HepG2 (cell line): ENCODE measurements at regions not wholly inside any gene's neighbourhood (a gene's known extent, or its start where the extent isn't known, plus 50 kb on each side); places are given as distances from the start of the nearest gene placed in this dataset.

Experiments used
- ATAC-seq: fragments of 200-7000 bp; cut with Tn5 transposase; 3 replicates; pipeline ENCODE4 v1.9.1; 2020; ENCODE audit warnings: mild to moderate bottlenecking, moderate library complexity
- BruUV-seq: library from RNA; stranded (reverse); fragments of 400-500 nt; replicated peaks from 2 replicates; lab custom pipeline; 2021; lab: Mats Ljungman, UMichigan
- CTCF ChIA-PET: fragments of 300-600 bp; formaldehyde crosslinking; extraction: SDS; loops from one replicate; lab custom pipeline; 2021; ENCODE audit warnings: low total read pairs, inconsistent platforms, low intra/inter-chr PET ratio; lab: Yijun Ruan, JAX
- POLR2A ChIA-PET: fragments of 350-600 bp; sonication (Branson Sonifier 250); formaldehyde crosslinking; loops from one replicate; lab custom pipeline; 2020; ENCODE audit warnings: antibody characterized with exemption, inconsistent platforms; lab: Yijun Ruan, JAX
- DNase-seq: peaks from one replicate; pipeline ENCODE4 v3.0.0-alpha.2; 2015; ENCODE audit warnings: low spot score
- FAIRE-seq: peaks from 3 replicates; lab custom pipeline; 2011; peaks lifted over from hg19 to GRCh38; lab: Jason Lieb, UNC
- H2AFZ ChIP-seq: one replicate; pipeline ENCODE4 v1.6.1; 2011; ENCODE audit warnings: low read length, inconsistent platforms
- H3K27ac ChIP-seq: fragments of 300-600 bp; 3 replicates; pipeline ENCODE4 v1.8.0; 2011; ENCODE audit warnings: mixed run types, mild to moderate bottlenecking, mixed read lengths, low read length, inconsistent platforms; ENCODE audit not compliant: insufficient read depth; ENCODE audit errors: extremely low read length
- H3K27me3 ChIP-seq, 2 experiments: fragments of 200-600 bp in 1 of 2; 2 replicates in 1 of 2; 3 replicates in 1 of 2; pipeline versions ENCODE4 v1.6.0 to v1.8.0; 2011; ENCODE audit warnings: low read length in 2 of 2, mild to moderate bottlenecking in 2 of 2, moderate library complexity in 2 of 2, inconsistent platforms in 1 of 2; ENCODE audit not compliant: insufficient read depth in 2 of 2, control insufficient read depth in 1 of 2
- H3K36me3 ChIP-seq, 2 experiments: fragments of 200-600 bp in 1 of 2; replicated peaks in 1 of 2; 2 replicates in 1 of 2; 3 replicates in 1 of 2; pipeline versions ENCODE4 v1.5.1 to v1.8.0; 2011; ENCODE audit warnings: low read length in 2 of 2, inconsistent platforms in 1 of 2; ENCODE audit not compliant: insufficient read depth in 2 of 2, control insufficient read depth in 1 of 2
- H3K4me1 ChIP-seq: 2 replicates; pipeline ENCODE4 v1.5.1; 2012; ENCODE audit warnings: low read length, inconsistent platforms; ENCODE audit not compliant: insufficient read depth
- H3K4me2 ChIP-seq: 2 replicates; pipeline ENCODE4 v1.6.0; 2011; ENCODE audit warnings: low read depth, low read length, inconsistent platforms
- H3K4me3 ChIP-seq, 3 experiments: fragments of 200-600 bp in 1 of 3; sonication (generic), shearing (Covaris generic) in 1 of 3; replicated peaks in 1 of 3; 2 replicates each; pipeline ENCODE4 v1.5.1; 2011 to 2016; ENCODE audit warnings: low read length in 3 of 3, inconsistent platforms in 2 of 3, low read depth in 2 of 3, mild to moderate bottlenecking in 2 of 3, control low read depth in 1 of 3, mixed read lengths in 1 of 3; ENCODE audit not compliant: insufficient read depth in 1 of 3
- H3K79me2 ChIP-seq: one replicate; pipeline ENCODE4 v1.6.1; 2011; ENCODE audit warnings: low read length, inconsistent platforms; ENCODE audit not compliant: insufficient read depth
- H3K9ac ChIP-seq: 2 replicates; pipeline ENCODE4 v1.6.0; 2011; ENCODE audit warnings: mild to moderate bottlenecking, low read depth, low read length, inconsistent platforms; ENCODE audit not compliant: insufficient read depth
- H3K9me3 ChIP-seq: 2 replicates; pipeline ENCODE4 v1.5.1; 2012; ENCODE audit warnings: mild to moderate bottlenecking, low read length
- H4K20me1 ChIP-seq: 2 replicates; pipeline ENCODE4 v1.6.0; 2011; ENCODE audit warnings: inconsistent platforms, mild to moderate bottlenecking, low read length, moderate library complexity; ENCODE audit not compliant: insufficient read depth
- ESRRA ChIP-seq: sonication (generic); formaldehyde crosslinking; IDR thresholded peaks from 2 replicates; pipeline ENCODE4 v1.5.1; 2020; ENCODE audit warnings: mild to moderate bottlenecking, low read depth, missing genetic modification reagents
- HMG20B ChIP-seq: conservative IDR thresholded peaks from 2 replicates; pipeline ENCODE4 v1.6.1; 2016; ENCODE audit warnings: missing genetic modification reagents, missing compliant biosample characterization
- JUN ChIP-seq: sonication (generic); formaldehyde crosslinking; IDR thresholded peaks from 2 replicates; pipeline ENCODE4 v1.4.0; 2020; ENCODE audit warnings: mild to moderate bottlenecking, missing genetic modification reagents
- STAG1 ChIP-seq: sonication (generic); formaldehyde crosslinking; IDR thresholded peaks from 2 replicates; pipeline ENCODE4 v1.4.0; 2020; ENCODE audit warnings: missing genetic modification reagents
- ZFX ChIP-seq: sonication (generic); formaldehyde crosslinking; IDR thresholded peaks from 2 replicates; pipeline ENCODE4 v1.4.0; 2020; ENCODE audit warnings: mild to moderate bottlenecking, low read depth, missing genetic modification reagents, moderate library complexity
- ZNF564 ChIP-seq: sonication (generic); formaldehyde crosslinking; IDR thresholded peaks from 2 replicates; pipeline ENCODE4 v1.8.1; 2023; ENCODE audit warnings: mild to moderate bottlenecking, missing genetic modification reagents
- WGBS: methylation state at CpG from one replicate; pipeline ENCODE4 v1.1.6; 2017; ENCODE audit warnings: low lambda C conversion rate; 5-methylcytosine and 5-hydroxymethylcytosine counted together
- in situ Hi-C: cut with HindIII; loops from 2 replicates; pipeline ENCODE4 v1.10.0; 2017; ENCODE audit warnings: low pct_unique_long_range_greater_than_20kb; ENCODE audit not compliant: extremely low pct_ligation_motif_present
- intact Hi-C: fragments of 100-400 bp; cut with micrococcal nuclease; formaldehyde crosslinking; loops from one replicate; pipeline ENCODE4 v1.10.0; 2022; ENCODE audit not compliant: unreplicated experiment
- TF ChIP-seq, protein P1 (sequence below): sonication (generic); formaldehyde crosslinking; IDR thresholded peaks from 2 replicates; pipeline ENCODE4 v1.4.0; 2020; ENCODE audit warnings: missing genetic modification reagents, borderline replicate concordance
- TF ChIP-seq, protein P2 (sequence below): sonication (generic); formaldehyde crosslinking; IDR thresholded peaks from 2 replicates; pipeline ENCODE4 v1.4.0; 2020; ENCODE audit warnings: mild to moderate bottlenecking, missing genetic modification reagents
- TF ChIP-seq, protein P3 (sequence below): IDR thresholded peaks from 2 replicates; pipeline ENCODE4 v1.4.0; 2020; ENCODE audit warnings: mild to moderate bottlenecking, missing genetic modification reagents

DNA sequence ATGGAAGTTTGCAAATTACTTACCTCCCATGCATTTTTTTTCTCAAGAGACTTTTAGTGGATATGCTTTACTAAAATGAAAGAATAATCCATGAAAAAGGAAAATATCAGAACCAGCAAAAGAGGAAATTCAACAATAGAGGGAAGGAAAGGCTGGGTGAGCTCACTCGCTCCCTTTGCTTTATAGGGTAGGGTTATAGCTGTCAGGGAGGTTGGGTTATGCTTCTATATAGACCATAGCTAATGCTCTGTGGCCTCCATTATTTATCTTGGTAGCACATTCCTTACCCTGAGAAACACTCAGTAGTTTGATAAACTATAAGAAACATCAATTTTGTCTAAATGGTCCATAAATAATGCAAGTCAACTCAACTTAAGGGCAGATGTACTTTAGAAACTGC is 215.9 kb upstream of the FAR2 start (continued):
- TF ChIP-seq, protein P1, sequence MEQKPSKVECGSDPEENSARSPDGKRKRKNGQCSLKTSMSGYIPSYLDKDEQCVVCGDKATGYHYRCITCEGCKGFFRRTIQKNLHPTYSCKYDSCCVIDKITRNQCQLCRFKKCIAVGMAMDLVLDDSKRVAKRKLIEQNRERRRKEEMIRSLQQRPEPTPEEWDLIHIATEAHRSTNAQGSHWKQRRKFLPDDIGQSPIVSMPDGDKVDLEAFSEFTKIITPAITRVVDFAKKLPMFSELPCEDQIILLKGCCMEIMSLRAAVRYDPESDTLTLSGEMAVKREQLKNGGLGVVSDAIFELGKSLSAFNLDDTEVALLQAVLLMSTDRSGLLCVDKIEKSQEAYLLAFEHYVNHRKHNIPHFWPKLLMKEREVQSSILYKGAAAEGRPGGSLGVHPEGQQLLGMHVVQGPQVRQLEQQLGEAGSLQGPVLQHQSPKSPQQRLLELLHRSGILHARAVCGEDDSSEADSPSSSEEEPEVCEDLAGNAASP (CRISPR knock-in tag), result no peak
- TF ChIP-seq ESRRA (CRISPR knock-in tag), result no peak
- no peak for TF ChIP-seq STAG1 (CRISPR knock-in tag)

DNA sequence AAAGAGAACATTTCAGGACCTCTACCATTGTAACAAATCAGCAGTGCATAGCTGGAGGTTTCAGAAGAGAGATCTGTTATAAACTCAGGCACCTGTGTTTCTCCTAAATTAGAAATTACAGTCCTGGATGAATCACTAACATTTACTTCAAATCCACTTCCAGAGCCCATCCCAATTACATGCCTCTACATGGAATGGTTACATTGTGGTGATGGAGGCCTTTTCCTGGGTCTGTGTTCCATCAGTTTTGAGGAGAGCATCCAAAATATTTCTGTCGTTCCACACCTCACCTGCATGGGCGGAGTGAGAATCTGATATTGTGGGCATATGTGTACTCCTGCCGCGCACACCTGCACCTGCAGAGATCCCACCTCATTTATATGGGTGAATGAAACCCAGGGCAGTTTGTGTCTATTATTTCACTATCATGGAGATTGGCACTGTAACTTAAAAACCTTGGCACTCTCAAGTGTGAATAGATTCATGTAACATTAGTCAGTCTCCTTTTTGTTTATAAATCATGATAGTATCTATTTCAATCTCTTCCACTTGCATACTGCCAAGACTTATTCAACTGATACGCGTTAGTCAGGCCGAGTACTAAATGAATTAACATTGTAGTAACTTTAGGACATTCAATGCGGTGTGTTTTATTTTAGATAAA is 215.1 kb upstream of the FAR2 start:
- WGBS, result 19% methylated on average over 6 of the region's 8 CpGs

DNA sequence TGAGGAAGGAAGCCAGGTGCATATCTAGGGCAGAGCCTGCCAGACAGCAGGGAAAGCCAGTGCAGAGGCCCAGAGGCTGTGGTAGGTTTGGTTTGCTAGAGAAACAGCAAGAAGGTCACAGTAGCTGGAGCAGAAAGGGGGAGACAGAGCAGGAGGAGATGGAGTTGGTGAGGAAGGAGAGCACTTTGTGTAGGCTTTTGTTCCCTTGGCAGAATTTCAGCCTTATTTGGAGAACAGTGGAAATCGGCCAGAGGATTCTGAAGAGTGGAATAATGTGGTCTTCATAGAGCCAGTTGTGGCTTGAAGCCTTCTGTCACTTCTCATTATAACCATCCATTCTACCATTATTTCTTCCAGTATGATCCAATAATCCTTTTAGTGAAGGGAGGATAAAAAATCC is 212.9 kb upstream of the FAR2 start:
- H3K4me2 ChIP-seq, result no peak overlapping the region
- no peak for FAIRE-seq
- TF ChIP-seq, protein P2, sequence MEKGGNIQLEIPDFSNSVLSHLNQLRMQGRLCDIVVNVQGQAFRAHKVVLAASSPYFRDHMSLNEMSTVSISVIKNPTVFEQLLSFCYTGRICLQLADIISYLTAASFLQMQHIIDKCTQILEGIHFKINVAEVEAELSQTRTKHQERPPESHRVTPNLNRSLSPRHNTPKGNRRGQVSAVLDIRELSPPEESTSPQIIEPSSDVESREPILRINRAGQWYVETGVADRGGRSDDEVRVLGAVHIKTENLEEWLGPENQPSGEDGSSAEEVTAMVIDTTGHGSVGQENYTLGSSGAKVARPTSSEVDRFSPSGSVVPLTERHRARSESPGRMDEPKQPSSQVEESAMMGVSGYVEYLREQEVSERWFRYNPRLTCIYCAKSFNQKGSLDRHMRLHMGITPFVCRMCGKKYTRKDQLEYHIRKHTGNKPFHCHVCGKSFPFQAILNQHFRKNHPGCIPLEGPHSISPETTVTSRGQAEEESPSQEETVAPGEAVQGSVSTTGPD (CRISPR knock-in tag), result no peak
- TF ChIP-seq ZFX (no peak), HMG20B (CRISPR knock-in tag) (no peak)
- TF ChIP-seq, protein P3, sequence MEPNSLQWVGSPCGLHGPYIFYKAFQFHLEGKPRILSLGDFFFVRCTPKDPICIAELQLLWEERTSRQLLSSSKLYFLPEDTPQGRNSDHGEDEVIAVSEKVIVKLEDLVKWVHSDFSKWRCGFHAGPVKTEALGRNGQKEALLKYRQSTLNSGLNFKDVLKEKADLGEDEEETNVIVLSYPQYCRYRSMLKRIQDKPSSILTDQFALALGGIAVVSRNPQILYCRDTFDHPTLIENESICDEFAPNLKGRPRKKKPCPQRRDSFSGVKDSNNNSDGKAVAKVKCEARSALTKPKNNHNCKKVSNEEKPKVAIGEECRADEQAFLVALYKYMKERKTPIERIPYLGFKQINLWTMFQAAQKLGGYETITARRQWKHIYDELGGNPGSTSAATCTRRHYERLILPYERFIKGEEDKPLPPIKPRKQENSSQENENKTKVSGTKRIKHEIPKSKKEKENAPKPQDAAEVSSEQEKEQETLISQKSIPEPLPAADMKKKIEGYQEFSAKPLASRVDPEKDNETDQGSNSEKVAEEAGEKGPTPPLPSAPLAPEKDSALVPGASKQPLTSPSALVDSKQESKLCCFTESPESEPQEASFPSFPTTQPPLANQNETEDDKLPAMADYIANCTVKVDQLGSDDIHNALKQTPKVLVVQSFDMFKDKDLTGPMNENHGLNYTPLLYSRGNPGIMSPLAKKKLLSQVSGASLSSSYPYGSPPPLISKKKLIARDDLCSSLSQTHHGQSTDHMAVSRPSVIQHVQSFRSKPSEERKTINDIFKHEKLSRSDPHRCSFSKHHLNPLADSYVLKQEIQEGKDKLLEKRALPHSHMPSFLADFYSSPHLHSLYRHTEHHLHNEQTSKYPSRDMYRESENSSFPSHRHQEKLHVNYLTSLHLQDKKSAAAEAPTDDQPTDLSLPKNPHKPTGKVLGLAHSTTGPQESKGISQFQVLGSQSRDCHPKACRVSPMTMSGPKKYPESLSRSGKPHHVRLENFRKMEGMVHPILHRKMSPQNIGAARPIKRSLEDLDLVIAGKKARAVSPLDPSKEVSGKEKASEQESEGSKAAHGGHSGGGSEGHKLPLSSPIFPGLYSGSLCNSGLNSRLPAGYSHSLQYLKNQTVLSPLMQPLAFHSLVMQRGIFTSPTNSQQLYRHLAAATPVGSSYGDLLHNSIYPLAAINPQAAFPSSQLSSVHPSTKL (CRISPR knock-in tag), result no peak

More for the DNA sequence above, 215.1 kb upstream of the FAR2 start:
- no TSS peak for BruUV-seq
- POLR2A ChIA-PET, result no interaction called here
- Histone ChIP-seq H3K9me3 (no peaks in the 10 kb centered on the region), H3K4me2 (no peak overlapping the region), H3K36me3 (no peaks in the 10 kb centered on the region), H3K79me2 (no peaks in the 10 kb centered on the region), H4K20me1 (no peaks in the 10 kb centered on the region), H2AFZ (no peak overlapping the region), H3K9ac (no peak overlapping the region), H3K27ac (no peak overlapping the region), H3K4me3 (no peak overlapping the region), H3K27me3 (no peaks in the 10 kb centered on the region), H3K4me1 (no peaks in the 10 kb centered on the region)
- FAIRE-seq (no peak), ATAC-seq (no peak), DNase-seq (no peak)
- TF ChIP-seq JUN (CRISPR knock-in tag), result no peak
- no peak for TF ChIP-seq ZNF564
- in situ Hi-C loops, result no loop called here
- intact Hi-C loops, result no loop called here
- CTCF ChIA-PET, result no interaction called here

More for the DNA sequence above, 212.9 kb upstream of the FAR2 start:
- Histone ChIP-seq H3K27me3 (no peaks in the 10 kb centered on the region), H3K36me3 (no peaks in the 10 kb centered on the region), H3K27ac (no peak overlapping the region), H3K4me3 (no peak overlapping the region), H3K9me3 (no peaks in the 10 kb centered on the region), H3K9ac (no peak overlapping the region), H4K20me1 (no peaks in the 10 kb centered on the region), H3K4me1 (no peaks in the 10 kb centered on the region), H2AFZ (no peak overlapping the region), H3K79me2 (no peaks in the 10 kb centered on the region)
- ATAC-seq (no peak), DNase-seq (no peak)
- WGBS, result 8% methylated on average over 1 of the region's 1 CpG
- BruUV-seq, result no TSS peak
- CTCF ChIA-PET, result no interaction called here
- in situ Hi-C loops (no loop called here), intact Hi-C loops (no loop called here)
- POLR2A ChIA-PET, result no interaction called here
